Endothelial cell of umbilical vein (primary cell): ENCODE measurements at regions not wholly inside any gene's neighbourhood (a gene's known extent, or its start where the extent isn't known, plus 50 kb on each side); places are given as distances from the start of the nearest gene placed in this dataset.

Experiments
- BruUV-seq: library from RNA; stranded (reverse); fragments of 400-500 nt; replicated peaks from 2 replicates; lab custom pipeline; 2021; lab: Mats Ljungman, UMichigan
- CTCF ChIA-PET: fragments of 300-600, 350-600 bp; sonication (Branson Sonifier 250); formaldehyde crosslinking; loops from one replicate; lab custom pipeline; 2021; ENCODE audit warnings: antibody characterized with exemption, inconsistent platforms; lab: Charles Lee
- POLR2A ChIA-PET: fragments of 300-600, 350-600 bp; sonication (Branson Sonifier 250); formaldehyde crosslinking; loops from one replicate; lab custom pipeline; 2021; ENCODE audit warnings: antibody characterized with exemption, inconsistent platforms; lab: Charles Lee
- DNase-seq: peaks from one replicate; pipeline ENCODE4 v3.0.0-alpha.2; 2011; ENCODE audit warnings: low read depth, low spot score
- FAIRE-seq: peaks from 2 replicates; lab custom pipeline; 2011; peaks lifted over from hg19 to GRCh38; lab: Jason Lieb, UNC
- H2AFZ ChIP-seq: 2 replicates; pipeline ENCODE4 v1.6.0; 2012; ENCODE audit warnings: low read depth, low read length, control low read depth, inconsistent platforms
- H3K27ac ChIP-seq: 2 replicates; pipeline ENCODE4 v1.5.1; 2011; ENCODE audit warnings: low read depth, mild to moderate bottlenecking, control low read depth, low read length, moderate library complexity; ENCODE audit not compliant: insufficient read depth
- H3K27me3 ChIP-seq, 2 experiments: 2 replicates each; pipeline versions ENCODE4 v1.6.0 to v1.6.1; 2011; ENCODE audit warnings: low read length in 2 of 2, mixed read lengths in 1 of 2; ENCODE audit not compliant: control insufficient read depth in 2 of 2, insufficient read depth in 2 of 2
- H3K36me3 ChIP-seq, 2 experiments: 2 replicates in 1 of 2; 3 replicates in 1 of 2; pipeline ENCODE4 v1.5.1; 2011; ENCODE audit warnings: low read length in 2 of 2, mild to moderate bottlenecking in 1 of 2, moderate library complexity in 1 of 2; ENCODE audit not compliant: control insufficient read depth in 2 of 2, insufficient read depth in 2 of 2; ENCODE audit errors: extremely low read depth in 1 of 2
- H3K4me1 ChIP-seq: 3 replicates; pipeline ENCODE4 v1.5.1; 2011; ENCODE audit warnings: mild to moderate bottlenecking, low read length; ENCODE audit not compliant: control insufficient read depth, insufficient read depth; ENCODE audit errors: extremely low read depth
- H3K4me2 ChIP-seq: 2 replicates; pipeline ENCODE4 v1.6.1; 2011; ENCODE audit warnings: low read length, control low read depth, mixed read lengths; ENCODE audit not compliant: insufficient read depth
- H3K4me3 ChIP-seq, 3 experiments: fragments of 200-600 bp in 1 of 3; sonication (generic), shearing (Covaris generic) in 1 of 3; replicated peaks in 1 of 3; 2 replicates each; pipeline ENCODE4 v1.5.1; 2011 to 2016; ENCODE audit warnings: control low read depth in 3 of 3, low read length in 3 of 3, mild to moderate bottlenecking in 2 of 3, inconsistent platforms in 1 of 3, low read depth in 1 of 3, moderate library complexity in 1 of 3; ENCODE audit not compliant: insufficient read depth in 1 of 3
- H3K79me2 ChIP-seq: 2 replicates; pipeline ENCODE4 v1.6.0; 2012; ENCODE audit warnings: low read length, inconsistent platforms; ENCODE audit not compliant: control insufficient read depth, insufficient read depth
- H3K9ac ChIP-seq: replicated peaks from 2 replicates; pipeline ENCODE3; 2011; ENCODE audit warnings: low read length, control low read depth; ENCODE audit not compliant: insufficient read depth; ENCODE audit errors: extremely low read depth
- H3K9me1 ChIP-seq: replicated peaks from 3 replicates; pipeline ENCODE4 v1.6.0; 2011; ENCODE audit warnings: mild to moderate bottlenecking, low read length; ENCODE audit not compliant: control insufficient read depth, insufficient read depth; ENCODE audit errors: extremely low read depth
- H3K9me3 ChIP-seq: replicated peaks from 2 replicates; pipeline ENCODE4 v1.5.1; 2012; ENCODE audit warnings: low read length, inconsistent platforms; ENCODE audit not compliant: control insufficient read depth, insufficient read depth
- H4K20me1 ChIP-seq: replicated peaks from 2 replicates; pipeline ENCODE3; 2011; ENCODE audit warnings: mild to moderate bottlenecking, low read length; ENCODE audit not compliant: control insufficient read depth, insufficient read depth; ENCODE audit errors: extremely low read depth
- EZH2 ChIP-seq: IDR thresholded peaks from 2 replicates; pipeline ENCODE4 v1.6.1; 2012; ENCODE audit warnings: borderline replicate concordance, low read depth, mild to moderate bottlenecking, moderate library complexity, low read length, inconsistent platforms; ENCODE audit not compliant: severe bottlenecking
- FOS ChIP-seq: IDR thresholded peaks from 2 replicates; pipeline ENCODE4 v1.6.1; 2011; ENCODE audit warnings: mild to moderate bottlenecking, low read length, moderate library complexity, borderline replicate concordance; ENCODE audit not compliant: insufficient read depth
- GATA2 ChIP-seq: IDR thresholded peaks from 2 replicates; pipeline ENCODE4 v1.7.0; 2011; ENCODE audit warnings: low read depth, mild to moderate bottlenecking, moderate library complexity, mixed read lengths, low read length; ENCODE audit not compliant: insufficient read length, insufficient read depth
- JUN ChIP-seq: IDR thresholded peaks from 2 replicates; pipeline ENCODE4 v1.6.1; 2011; ENCODE audit warnings: borderline replicate concordance, low read depth; ENCODE audit not compliant: insufficient read length, insufficient read depth
- MYC ChIP-seq: IDR thresholded peaks from one replicate; pipeline ENCODE4 v1.6.1; 2011; ENCODE audit warnings: mild to moderate bottlenecking, low read depth, low read length
- POLR2A ChIP-seq: IDR thresholded peaks from 2 replicates; pipeline ENCODE4 v1.6.1; 2012; ENCODE audit warnings: low read depth, mild to moderate bottlenecking, control low read depth, low read length
- POLR2AphosphoS5 ChIP-seq: IDR thresholded peaks from 2 replicates; pipeline ENCODE4 v1.6.1; 2012; ENCODE audit warnings: low read depth, mild to moderate bottlenecking, control low read depth, low read length, moderate library complexity; ENCODE audit not compliant: insufficient read depth
- dilution Hi-C: fragments of 300-500 bp; cut with MboI; formaldehyde crosslinking; loops from one replicate; pipeline ENCODE4 v1.15.0; 2019; ENCODE audit warnings: low sequenced_read_pairs; ENCODE audit not compliant: extremely low pct_ligation_motif_present
- intact Hi-C: fragments of 100-400 bp; cut with micrococcal nuclease; formaldehyde crosslinking; loops from one replicate; pipeline ENCODE4 v1.10.0; 2022
- TF ChIP-seq, protein P1 (sequence below), 2 donors: IDR thresholded peaks; 1 replicate in 1 of 2; 2 replicates in 1 of 2; pipeline ENCODE4 v1.5.1; 2011; ENCODE audit warnings: low read length in 2 of 2, mild to moderate bottlenecking in 2 of 2, moderate library complexity in 2 of 2, control low read depth in 1 of 2, inconsistent platforms in 1 of 2, low read depth in 1 of 2; ENCODE audit not compliant: insufficient read depth in 1 of 2; ENCODE audit errors: extremely low read depth in 1 of 2
- TF ChIP-seq, protein P2 (sequence below): IDR thresholded peaks from 2 replicates; pipeline ENCODE4 v1.6.1; 2011; ENCODE audit not compliant: insufficient read depth, insufficient read length

DNA sequence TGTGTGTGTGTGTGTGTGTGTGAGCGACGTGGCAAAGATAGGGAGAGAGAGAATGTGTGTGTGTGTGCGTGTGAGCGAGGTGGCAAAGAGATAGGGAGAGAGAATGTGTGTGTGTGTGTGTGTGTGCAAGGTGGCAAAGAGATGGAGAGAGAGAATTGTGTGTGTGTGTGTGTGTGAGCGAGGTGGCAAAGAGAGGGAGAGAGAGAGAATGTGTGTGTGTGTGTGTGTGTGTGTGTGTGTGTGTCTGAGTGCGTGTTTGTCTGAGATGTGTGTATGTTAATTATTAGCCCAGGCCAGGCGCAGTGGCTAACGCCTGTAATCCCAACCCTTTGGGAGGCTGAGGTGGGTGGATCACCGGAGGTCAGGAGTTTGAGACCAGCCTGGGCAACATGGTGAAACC, 154.6 kb upstream of the RGMA start:
- Histone ChIP-seq H2AFZ (no peak overlapping the region), H3K36me3 (no peaks in the 10 kb centered on the region), H3K79me2 (no peaks in the 10 kb centered on the region), H3K4me1 (no peaks in the 10 kb centered on the region), H3K9me3 (peaks cover 2% of the 10 kb centered on the region), H3K9me1 (no peaks in the 10 kb centered on the region), H4K20me1 (no peaks in the 10 kb centered on the region), H3K4me2 (no peak overlapping the region), H3K27ac (no peak overlapping the region), H3K9ac (no peak overlapping the region), H3K27me3 (no peaks in the 10 kb centered on the region), H3K4me3 (no peak overlapping the region)
- no TSS peak for BruUV-seq
- no peak for TF ChIP-seq POLR2AphosphoS5
- no peak for TF ChIP-seq EZH2
- TF ChIP-seq GATA2: no peak
- no peak for TF ChIP-seq JUN
- TF ChIP-seq MYC: no peak
- TF ChIP-seq, protein P1, sequence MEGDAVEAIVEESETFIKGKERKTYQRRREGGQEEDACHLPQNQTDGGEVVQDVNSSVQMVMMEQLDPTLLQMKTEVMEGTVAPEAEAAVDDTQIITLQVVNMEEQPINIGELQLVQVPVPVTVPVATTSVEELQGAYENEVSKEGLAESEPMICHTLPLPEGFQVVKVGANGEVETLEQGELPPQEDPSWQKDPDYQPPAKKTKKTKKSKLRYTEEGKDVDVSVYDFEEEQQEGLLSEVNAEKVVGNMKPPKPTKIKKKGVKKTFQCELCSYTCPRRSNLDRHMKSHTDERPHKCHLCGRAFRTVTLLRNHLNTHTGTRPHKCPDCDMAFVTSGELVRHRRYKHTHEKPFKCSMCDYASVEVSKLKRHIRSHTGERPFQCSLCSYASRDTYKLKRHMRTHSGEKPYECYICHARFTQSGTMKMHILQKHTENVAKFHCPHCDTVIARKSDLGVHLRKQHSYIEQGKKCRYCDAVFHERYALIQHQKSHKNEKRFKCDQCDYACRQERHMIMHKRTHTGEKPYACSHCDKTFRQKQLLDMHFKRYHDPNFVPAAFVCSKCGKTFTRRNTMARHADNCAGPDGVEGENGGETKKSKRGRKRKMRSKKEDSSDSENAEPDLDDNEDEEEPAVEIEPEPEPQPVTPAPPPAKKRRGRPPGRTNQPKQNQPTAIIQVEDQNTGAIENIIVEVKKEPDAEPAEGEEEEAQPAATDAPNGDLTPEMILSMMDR (IDR thresholded peaks at IDR 0.05; ENCODE audit: extremely low read depth in 1 of 2, insufficient read depth in 1 of 2, low read depth in 1 of 2, low read length in 2 of 2): no peak
- no peak for TF ChIP-seq FOS
- no peak for TF ChIP-seq POLR2A
- TF ChIP-seq, protein P2, sequence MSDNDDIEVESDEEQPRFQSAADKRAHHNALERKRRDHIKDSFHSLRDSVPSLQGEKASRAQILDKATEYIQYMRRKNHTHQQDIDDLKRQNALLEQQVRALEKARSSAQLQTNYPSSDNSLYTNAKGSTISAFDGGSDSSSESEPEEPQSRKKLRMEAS: no peak
- ChIA-PET CTCF (no interaction called here), POLR2A (no interaction called here)
- dilution Hi-C loops: no loop called here
- DNase-seq (no peak), FAIRE-seq (no peak)
- intact Hi-C loops: no loop called here
